DMS 273 treated with DMSO at 0.1 percent for 48 hours (cell line): ENCODE measurements at regions not wholly inside any gene's neighbourhood (a gene's known extent, or its start where the extent isn't known, plus 50 kb on each side); places are given as distances from the start of the nearest gene placed in this dataset.
A peak's percentile ranks its signal among the peaks of the same experiment; 100 is the strongest.
"Not testable (repeated sequence)": the region's sequence is repeated elsewhere in the genome, so short reads cannot be mapped to it uniquely, and the experiment has no call there.

Experiments used
- DNase-seq: peaks from one replicate; lab custom pipeline; 2025; lab: John Stamatoyannopoulos, UW

- peak; percentile 72 for DNase-seq
Observed at GRCh38 chr11:69205743-69206612, 50.2 kb downstream of the SMIM38 start.

- DNase-seq: not testable (repeated sequence)
Observed at GRCh38 chr11:69206613-69206965, 50.9 kb downstream of the SMIM38 start.

- DNase-seq: no peak
Observed at GRCh38 chr11:69207165-69207889, 51.6 kb downstream of the SMIM38 start.

- no peak for DNase-seq
Observed at GRCh38 chr11:69208190-69209037, 52.7 kb downstream of the SMIM38 start.

GRCh38 chr11:69209038-69209350, 53.3 kb downstream of the SMIM38 start:
- no peak for DNase-seq

GRCh38 chr11:69209421-69210309, 53.9 kb downstream of the SMIM38 start:
- DNase-seq: no peak

GRCh38 chr11:69210310-69211035, 54.7 kb downstream of the SMIM38 start:
- no peak for DNase-seq

- DNase-seq: no peak
Observed at GRCh38 chr11:69211540-69211919, 55.8 kb downstream of the SMIM38 start.

GRCh38 chr11:69211920-69212797, 56.4 kb downstream of the SMIM38 start:
- no peak for DNase-seq

- no peak for DNase-seq
Observed at GRCh38 chr11:69212798-69213110, 57.0 kb downstream of the SMIM38 start.

- DNase-seq: no peak
Observed at GRCh38 chr11:69213316-69213715, 57.6 kb downstream of the SMIM38 start.

- DNase-seq: no peak
Observed at GRCh38 chr11:69213964-69214363, 58.2 kb downstream of the SMIM38 start.

GRCh38 chr11:69215216-69215615, 59.5 kb downstream of the SMIM38 start:
- no peak for DNase-seq

- peak; percentile 74 for DNase-seq
Observed at GRCh38 chr11:69215784-69216415, 60.2 kb downstream of the SMIM38 start.

GRCh38 chr11:69216647-69217051, 60.9 kb downstream of the SMIM38 start:
- DNase-seq: no peak

GRCh38 chr11:69217276-69218105, 61.8 kb downstream of the SMIM38 start:
- DNase-seq: peak; percentile 28

GRCh38 chr11:69218271-69218682, 62.5 kb downstream of the SMIM38 start:
- peak; percentile 35 for DNase-seq

- DNase-seq: no peak
Observed at GRCh38 chr11:69218946-69219720, 63.4 kb downstream of the SMIM38 start.
